ENCODE measurements at regions not wholly inside any gene's neighbourhood (a gene's known extent, or its start where the extent isn't known, plus 50 kb on each side); places are given as distances from the start of the nearest gene placed in this dataset.
A peak's percentile ranks its signal among the peaks of the same experiment; 100 is the strongest.

DNA sequence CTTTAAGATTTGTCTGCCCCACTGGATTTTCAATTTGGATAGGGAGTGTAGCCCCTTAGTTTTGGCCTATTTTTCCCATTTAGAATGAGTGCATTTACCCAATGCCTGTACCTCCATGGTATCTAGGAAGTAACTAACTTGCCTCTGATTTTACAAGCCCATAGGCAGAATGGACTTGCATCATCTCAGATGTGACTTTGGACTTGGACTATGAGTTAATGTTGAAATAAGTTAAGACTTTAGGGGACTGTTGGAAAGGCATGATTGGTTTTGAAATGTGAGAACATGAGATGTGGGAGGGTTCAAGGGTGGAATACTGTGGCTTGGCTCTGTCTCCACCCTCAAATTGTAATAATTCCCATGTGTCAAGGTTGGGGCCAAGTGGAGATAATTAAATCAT, 2480.2 kb downstream of the PCDH7 start:
- Histone ChIP-seq H3K4me1 (peaks cover 0 to 4% (median 0%) of the 10 kb centered on the region in 4 donors), H3K36me3 (no peaks in the 10 kb centered on the region), H3K4me3 (no peak overlapping the region), H3K27me3 (no peaks in the 10 kb centered on the region), H3K9me3 (no peaks in the 10 kb centered on the region), H3K27ac (no peak overlapping the region)
- ATAC-seq: peak in 3 of 4 donors; percentile 59 to 75 (median 65)
- intact Hi-C loops (cut with DNase I): no loop called here
- TF ChIP-seq POLR2A (IDR thresholded peaks at IDR 0.05): no peak
- TF ChIP-seq, protein P1, sequence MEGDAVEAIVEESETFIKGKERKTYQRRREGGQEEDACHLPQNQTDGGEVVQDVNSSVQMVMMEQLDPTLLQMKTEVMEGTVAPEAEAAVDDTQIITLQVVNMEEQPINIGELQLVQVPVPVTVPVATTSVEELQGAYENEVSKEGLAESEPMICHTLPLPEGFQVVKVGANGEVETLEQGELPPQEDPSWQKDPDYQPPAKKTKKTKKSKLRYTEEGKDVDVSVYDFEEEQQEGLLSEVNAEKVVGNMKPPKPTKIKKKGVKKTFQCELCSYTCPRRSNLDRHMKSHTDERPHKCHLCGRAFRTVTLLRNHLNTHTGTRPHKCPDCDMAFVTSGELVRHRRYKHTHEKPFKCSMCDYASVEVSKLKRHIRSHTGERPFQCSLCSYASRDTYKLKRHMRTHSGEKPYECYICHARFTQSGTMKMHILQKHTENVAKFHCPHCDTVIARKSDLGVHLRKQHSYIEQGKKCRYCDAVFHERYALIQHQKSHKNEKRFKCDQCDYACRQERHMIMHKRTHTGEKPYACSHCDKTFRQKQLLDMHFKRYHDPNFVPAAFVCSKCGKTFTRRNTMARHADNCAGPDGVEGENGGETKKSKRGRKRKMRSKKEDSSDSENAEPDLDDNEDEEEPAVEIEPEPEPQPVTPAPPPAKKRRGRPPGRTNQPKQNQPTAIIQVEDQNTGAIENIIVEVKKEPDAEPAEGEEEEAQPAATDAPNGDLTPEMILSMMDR (IDR thresholded peaks at IDR 0.05): no peak
- no peak for DNase-seq

DNA sequence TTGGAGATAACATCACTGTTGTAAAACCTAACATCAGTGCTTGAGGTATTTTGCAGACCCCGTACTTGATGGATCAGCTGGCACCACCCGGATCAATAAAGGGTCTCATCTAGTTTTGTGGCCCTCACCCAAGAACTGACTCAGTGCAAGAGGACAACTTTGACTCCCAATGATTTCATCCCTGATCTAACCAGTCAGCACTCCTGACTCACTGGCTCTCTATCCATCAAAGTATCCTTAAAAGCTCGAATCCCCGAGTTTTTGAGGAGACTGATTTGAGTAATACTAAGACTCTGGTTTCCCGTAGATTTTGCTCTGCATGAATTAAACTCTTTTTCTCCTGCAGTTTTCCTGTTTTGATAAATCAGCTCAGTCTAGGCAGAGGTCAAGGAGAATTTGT, 2498.1 kb downstream of the PCDH7 start:
- Histone ChIP-seq H3K4me1 (no peaks in the 10 kb centered on the region), H3K4me3 (no peak overlapping the region), H3K9me3 (no peaks in the 10 kb centered on the region), H3K36me3 (no peaks in the 10 kb centered on the region), H3K27ac (no peak overlapping the region), H3K27me3 (no peaks in the 10 kb centered on the region)
- 52% methylated on average over 5 of the region's 5 CpGs for WGBS (ENCODE audit: insufficient coverage, low coverage, low lambda C conversion rate, missing lambda C conversion rate)
- no peak for DNase-seq
- TF ChIP-seq, protein P1 (IDR thresholded peaks at IDR 0.05): no peak
- TF ChIP-seq POLR2A (IDR thresholded peaks at IDR 0.05): no peak
- ATAC-seq: no peak
- intact Hi-C loops (cut with DNase I): no loop called here

DNA sequence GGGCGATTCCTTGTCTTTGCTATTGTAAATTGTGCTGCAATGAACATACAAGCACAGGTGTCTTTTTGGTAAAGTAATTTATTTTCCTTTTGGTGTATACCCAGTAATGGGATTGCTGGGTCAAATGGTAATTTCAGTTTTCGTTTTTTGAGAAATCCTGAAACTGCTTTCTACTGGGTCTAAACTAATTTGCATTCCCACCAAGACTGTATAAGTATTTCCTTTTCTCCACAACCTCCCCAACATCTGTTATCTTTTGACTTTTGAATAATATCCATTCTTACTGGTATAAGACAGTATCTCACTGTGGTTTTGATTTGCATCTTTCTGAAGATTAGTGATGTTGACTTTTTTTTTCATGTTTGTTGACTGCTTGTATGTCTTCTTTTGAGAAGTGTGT, 2506.0 kb downstream of the PCDH7 start:
- WGBS (ENCODE audit: insufficient coverage, low coverage, low lambda C conversion rate, missing lambda C conversion rate): 31% methylated on average over 2 of the region's 2 CpGs
- Histone ChIP-seq H3K27me3 (no peaks in the 10 kb centered on the region), H3K27ac (no peak overlapping the region), H3K4me1 (no peaks in the 10 kb centered on the region), H3K36me3 (no peaks in the 10 kb centered on the region), H3K9me3 (no peaks in the 10 kb centered on the region), H3K4me3 (no peak overlapping the region)
- DNase-seq (no peak), ATAC-seq (no peak)
- TF ChIP-seq POLR2A (IDR thresholded peaks at IDR 0.05): no peak
- TF ChIP-seq, protein P1 (IDR thresholded peaks at IDR 0.05): no peak
- intact Hi-C loops (cut with DNase I): no loop called here

DNA sequence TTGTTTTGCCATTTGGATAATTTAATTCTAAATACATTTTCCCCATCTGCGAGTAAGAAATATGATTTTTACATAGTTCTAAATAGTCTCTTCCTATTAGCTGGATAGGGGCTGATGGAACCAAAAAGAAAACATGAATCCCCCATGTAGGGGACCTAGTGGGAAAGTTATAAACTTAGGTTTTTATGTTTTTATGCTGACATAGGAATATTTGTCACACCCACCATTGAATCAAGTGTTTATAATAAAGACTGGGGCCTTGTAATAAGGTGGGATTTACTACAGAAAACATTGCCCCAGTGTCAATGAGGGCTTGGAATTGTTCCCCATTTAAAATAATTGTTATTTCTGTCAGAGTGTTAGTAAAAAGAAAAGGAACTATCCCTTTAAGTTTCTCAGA, 2506.6 kb downstream of the PCDH7 start:
- no peaks in the 10 kb centered on the region for H3K27me3 ChIP-seq
- no peak overlapping the region for H3K27ac ChIP-seq
- WGBS (ENCODE audit: insufficient coverage, low coverage, low lambda C conversion rate, missing lambda C conversion rate): 35% methylated on average over 1 of the region's 1 CpG
- TF ChIP-seq, protein P1 (IDR thresholded peaks at IDR 0.05): no peak
- no peak for TF ChIP-seq POLR2A (IDR thresholded peaks at IDR 0.05)
- DNase-seq (no peak), ATAC-seq (no peak)
- H3K9me3 ChIP-seq: no peaks in the 10 kb centered on the region
- intact Hi-C loops (cut with DNase I): no loop called here
- H3K4me3 ChIP-seq: no peak overlapping the region
- no peaks in the 10 kb centered on the region for H3K4me1 ChIP-seq
- no peaks in the 10 kb centered on the region for H3K36me3 ChIP-seq

DNA sequence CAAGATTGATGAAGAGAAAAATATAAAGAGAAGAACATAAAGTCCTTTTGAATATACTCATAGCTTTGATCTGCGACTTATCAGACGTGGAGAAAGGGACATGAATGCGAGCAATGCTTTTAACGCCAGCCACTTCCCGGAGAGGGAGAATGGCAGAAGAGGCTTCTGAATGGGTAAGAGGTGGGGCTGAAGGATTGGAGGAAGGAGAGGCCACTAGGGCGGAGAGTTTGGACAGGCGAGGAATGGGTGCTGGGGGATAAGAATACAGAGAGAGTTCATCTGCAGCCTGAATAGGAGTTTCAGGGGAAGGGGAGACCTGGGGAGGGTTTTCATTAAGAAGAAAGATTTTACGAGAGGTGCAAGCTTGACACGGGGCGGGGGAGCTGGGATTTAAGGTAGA, 2534.9 kb downstream of the PCDH7 start:
- 66% methylated on average over 10 of the region's 10 CpGs for WGBS (ENCODE audit: insufficient coverage, low coverage, low lambda C conversion rate, missing lambda C conversion rate)
- H3K4me1 ChIP-seq: no peaks in the 10 kb centered on the region
- H3K4me3 ChIP-seq: no peak overlapping the region

More for the DNA sequence above, 2534.9 kb downstream of the PCDH7 start:
- DNase-seq (no peak), ATAC-seq (no peak)
- no peaks in the 10 kb centered on the region for H3K36me3 ChIP-seq
- no peaks in the 10 kb centered on the region for H3K9me3 ChIP-seq
- H3K27me3 ChIP-seq: no peaks in the 10 kb centered on the region
- TF ChIP-seq POLR2A (IDR thresholded peaks at IDR 0.05): no peak
- TF ChIP-seq, protein P1 (IDR thresholded peaks at IDR 0.05): no peak
- H3K27ac ChIP-seq: no peak overlapping the region
- intact Hi-C loops (cut with DNase I): no loop called here

All from right lobe of liver (tissue), 6 donors.